Colonic mucosa (tissue), 4 donors: ENCODE measurements at regions not wholly inside any gene's neighbourhood (a gene's known extent, or its start where the extent isn't known, plus 50 kb on each side); places are given as distances from the start of the nearest gene placed in this dataset.

Source experiments
- DNase-seq: peaks from one replicate; pipeline ENCODE4 v3.0.0-alpha.2; 2020
- H3K27ac ChIP-seq: fragments of 200-600 bp; one replicate; pipeline ENCODE4 v1.8.0; 2021
- H3K27me3 ChIP-seq: fragments of 200-600 bp; one replicate; pipeline ENCODE4 v1.8.0; 2021
- H3K36me3 ChIP-seq: fragments of 200-600 bp; one replicate; pipeline ENCODE4 v1.8.0; 2021
- H3K4me1 ChIP-seq: fragments of 200-600 bp; one replicate; pipeline ENCODE4 v1.8.0; 2021; ENCODE audit warnings: mild to moderate bottlenecking
- H3K4me3 ChIP-seq: fragments of 200-600 bp; one replicate; pipeline ENCODE4 v1.8.0; 2021
- H3K9ac ChIP-seq, 2 donors: one replicate each; pipeline ENCODE4 v1.7.0; 2013; ENCODE audit warnings: control low read depth in 2 of 2, low read depth in 2 of 2, low read length in 2 of 2
- H3K9me3 ChIP-seq: fragments of 200-600 bp; one replicate; pipeline ENCODE4 v1.8.0; 2021
- CTCF ChIP-seq: fragments of 200-600 bp; IDR thresholded peaks from one replicate; pipeline ENCODE4 v1.8.0; 2022; ENCODE audit warnings: antibody characterized with exemption, mild to moderate bottlenecking
- intact Hi-C: fragments of 100-400 bp; cut with DNase I; formaldehyde crosslinking; loops from one replicate; pipeline ENCODE4 v1.14.1; 2022
- donor health status: healthy.
- donor health status: DM: no; HTN: no; CAD: no.
- donor health status: DM: no; HTN: no; CAD: no.

GRCh38 chr10:4202938-4203337, 417.9 kb upstream of the KLF6 start:
- TF ChIP-seq CTCF, result no peak
- no peaks in the 10 kb centered on the region for H3K4me1 ChIP-seq
- no peaks in the 10 kb centered on the region for H3K36me3 ChIP-seq
- no peak for DNase-seq
- no peaks in the 10 kb centered on the region for H3K9me3 ChIP-seq
- no peaks in the 10 kb centered on the region for H3K27me3 ChIP-seq
- H3K4me3 ChIP-seq, result no peak overlapping the region
- H3K27ac ChIP-seq, result no peak overlapping the region
- intact Hi-C loops, result no loop called here
- no peak overlapping the region for H3K9ac ChIP-seq

- H3K4me3 ChIP-seq, result no peak overlapping the region
- TF ChIP-seq CTCF, result no peak
- no peaks in the 10 kb centered on the region for H3K36me3 ChIP-seq
- H3K4me1 ChIP-seq, result no peaks in the 10 kb centered on the region
- H3K9me3 ChIP-seq, result no peaks in the 10 kb centered on the region
- H3K27me3 ChIP-seq, result no peaks in the 10 kb centered on the region
- intact Hi-C loops, result no loop called here
- no peak overlapping the region for H3K27ac ChIP-seq
- H3K9ac ChIP-seq, result no peak overlapping the region
- DNase-seq, result no peak
Observed at GRCh38 chr10:4201866-4202825, 417.1 kb upstream of the KLF6 start.

GRCh38 chr10:4199196-4199595, 414.2 kb upstream of the KLF6 start:
- H3K27ac ChIP-seq, result no peak overlapping the region
- H3K9ac ChIP-seq, result no peak overlapping the region
- H3K9me3 ChIP-seq, result no peaks in the 10 kb centered on the region
- no peaks in the 10 kb centered on the region for H3K27me3 ChIP-seq
- H3K4me1 ChIP-seq, result no peaks in the 10 kb centered on the region
- TF ChIP-seq CTCF, result no peak
- no peaks in the 10 kb centered on the region for H3K36me3 ChIP-seq
- no peak for DNase-seq
- intact Hi-C loops, result no loop called here
- H3K4me3 ChIP-seq, result no peak overlapping the region

- H3K9ac ChIP-seq, result no peak overlapping the region
- intact Hi-C loops, result no loop called here
- H3K36me3 ChIP-seq, result no peaks in the 10 kb centered on the region
- no peak overlapping the region for H3K27ac ChIP-seq
- H3K4me3 ChIP-seq, result no peak overlapping the region
- H3K4me1 ChIP-seq, result no peaks in the 10 kb centered on the region
- DNase-seq, result no peak
- H3K9me3 ChIP-seq, result no peaks in the 10 kb centered on the region
- no peak for TF ChIP-seq CTCF
- H3K27me3 ChIP-seq, result no peaks in the 10 kb centered on the region
Observed at GRCh38 chr10:4198216-4198615, 413.2 kb upstream of the KLF6 start.

GRCh38 chr10:4197676-4198075, 412.7 kb upstream of the KLF6 start:
- Histone ChIP-seq H3K27ac (no peak overlapping the region), H3K4me1 (no peaks in the 10 kb centered on the region), H3K9ac (no peak overlapping the region), H3K27me3 (no peaks in the 10 kb centered on the region), H3K4me3 (no peak overlapping the region), H3K36me3 (no peaks in the 10 kb centered on the region), H3K9me3 (no peaks in the 10 kb centered on the region)
- intact Hi-C loops, result no loop called here
- no peak for TF ChIP-seq CTCF
- no peak for DNase-seq
